ENCODE measurements at regions not wholly inside any gene's neighbourhood (a gene's known extent, or its start where the extent isn't known, plus 50 kb on each side); places are given as distances from the start of the nearest gene placed in this dataset.

DNA sequence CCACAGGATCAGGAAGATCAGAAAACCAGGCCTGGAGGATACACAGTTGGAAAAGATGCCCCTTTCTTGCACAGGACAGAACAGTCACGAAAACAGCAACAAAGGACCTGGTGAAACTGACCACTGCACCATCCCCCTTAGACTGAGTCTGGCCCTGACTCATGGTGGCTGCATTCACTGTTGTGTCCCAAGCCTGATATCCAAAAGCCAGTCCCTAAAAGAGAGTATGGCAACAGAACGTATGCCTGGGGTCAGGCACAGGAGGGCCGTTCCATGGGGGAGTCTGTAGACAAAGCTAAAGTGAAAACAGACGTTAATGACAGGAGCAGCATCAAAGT lies 301.1 kb upstream of the NBEA start:
- no peak overlapping the region for H3K4me3 ChIP-seq (ENCODE audit: low read length in 2 of 2)
- H3K36me3 ChIP-seq (ENCODE audit: control insufficient read depth in 2 of 2, insufficient read depth in 2 of 2, low read length in 2 of 2) = no peaks in the 10 kb centered on the region
- H3K9me3 ChIP-seq (ENCODE audit: control insufficient read depth in 2 of 2, low read length in 2 of 2) = no peaks in the 10 kb centered on the region
- H3K9ac ChIP-seq (ENCODE audit: low read depth in 1 of 2, low read length in 2 of 2) = no peak overlapping the region
- no peaks in the 10 kb centered on the region for H3K4me1 ChIP-seq (ENCODE audit: control insufficient read depth in 2 of 2, insufficient read depth in 2 of 2, low read length in 2 of 2)
- H3K27me3 ChIP-seq (ENCODE audit: control insufficient read depth in 2 of 2, insufficient read depth in 2 of 2, low read length in 2 of 2) = no peaks in the 10 kb centered on the region
- H3K27ac ChIP-seq (ENCODE audit: low read depth in 2 of 2, low read length in 2 of 2) = no peak overlapping the region

DNA sequence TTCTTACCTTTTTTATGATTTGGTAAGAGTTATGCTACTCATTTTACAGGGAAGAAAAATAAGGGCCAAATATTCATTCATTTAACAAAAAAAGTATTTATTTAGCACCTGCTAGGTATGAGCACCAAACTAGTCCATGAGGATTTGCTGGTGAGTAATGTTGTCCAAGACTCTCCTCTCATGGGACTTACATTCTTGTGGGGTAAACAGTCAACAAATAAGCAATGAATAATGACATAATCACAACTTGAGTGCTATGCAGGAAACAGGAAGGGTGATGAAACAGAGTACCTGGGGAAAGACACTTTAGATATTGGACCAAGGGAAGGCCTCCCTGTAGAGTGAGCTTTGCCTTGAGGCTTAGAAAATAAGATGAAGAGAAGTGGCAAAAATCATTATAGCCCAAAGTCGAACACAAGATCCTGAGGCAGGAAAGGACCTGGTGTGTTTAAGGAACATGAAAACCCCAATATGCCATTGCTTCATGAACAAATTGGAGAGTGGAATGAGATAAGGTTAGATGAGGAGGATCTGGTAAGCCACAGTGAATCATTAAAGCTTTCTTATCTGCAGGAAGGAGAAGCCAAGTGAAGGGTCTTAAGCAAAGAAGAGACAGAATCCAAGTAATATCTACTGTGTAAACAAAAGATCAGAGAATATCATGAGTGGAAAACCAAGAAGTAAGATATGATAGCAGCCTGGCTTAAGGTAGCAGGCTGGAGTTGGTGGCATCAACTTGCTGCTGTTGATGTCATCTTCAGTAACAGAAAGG lies 294.5 kb upstream of the NBEA start:
- Histone ChIP-seq H3K4me1 (ENCODE audit: control insufficient read depth in 2 of 2, insufficient read depth in 2 of 2, low read length in 2 of 2) (no peaks in the 10 kb centered on the region), H3K27me3 (ENCODE audit: control insufficient read depth in 2 of 2, insufficient read depth in 2 of 2, low read length in 2 of 2) (no peaks in the 10 kb centered on the region), H3K9ac (ENCODE audit: low read depth in 1 of 2, low read length in 2 of 2) (no peak overlapping the region), H3K9me3 (ENCODE audit: control insufficient read depth in 2 of 2, low read length in 2 of 2) (no peaks in the 10 kb centered on the region), H3K27ac (ENCODE audit: low read depth in 2 of 2, low read length in 2 of 2) (no peak overlapping the region), H3K36me3 (ENCODE audit: control insufficient read depth in 2 of 2, insufficient read depth in 2 of 2, low read length in 2 of 2) (no peaks in the 10 kb centered on the region), H3K4me3 (ENCODE audit: low read length in 2 of 2) (no peak overlapping the region)

DNA sequence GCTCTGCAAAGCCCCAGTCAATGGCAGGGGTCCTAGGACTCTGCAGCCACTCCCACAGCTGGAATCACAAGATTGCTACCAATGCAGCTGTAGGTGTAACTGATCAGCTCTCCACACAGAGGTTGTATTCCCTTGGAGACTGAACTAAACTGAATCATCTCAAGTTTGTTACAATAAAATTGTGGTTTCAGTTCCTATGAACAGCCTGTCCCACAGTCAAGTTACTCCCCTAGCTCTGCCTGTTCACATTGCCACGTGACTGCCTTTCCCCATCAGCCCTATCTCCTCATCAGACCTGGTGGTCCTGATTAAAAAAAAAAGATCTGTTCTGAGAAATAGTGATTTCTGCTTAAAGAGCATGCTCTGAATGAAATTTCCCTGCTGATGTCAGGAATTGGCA lies 287.9 kb upstream of the NBEA start:
- H3K27ac ChIP-seq (ENCODE audit: low read depth in 2 of 2, low read length in 2 of 2) = no peak overlapping the region
- no peak overlapping the region for H3K4me3 ChIP-seq (ENCODE audit: low read length in 2 of 2)
- H3K27me3 ChIP-seq (ENCODE audit: control insufficient read depth in 2 of 2, insufficient read depth in 2 of 2, low read length in 2 of 2) = no peaks in the 10 kb centered on the region
- no peaks in the 10 kb centered on the region for H3K4me1 ChIP-seq (ENCODE audit: control insufficient read depth in 2 of 2, insufficient read depth in 2 of 2, low read length in 2 of 2)
- H3K9ac ChIP-seq (ENCODE audit: low read depth in 1 of 2, low read length in 2 of 2) = no peak overlapping the region
- no peaks in the 10 kb centered on the region for H3K36me3 ChIP-seq (ENCODE audit: control insufficient read depth in 2 of 2, insufficient read depth in 2 of 2, low read length in 2 of 2)
- no peaks in the 10 kb centered on the region for H3K9me3 ChIP-seq (ENCODE audit: control insufficient read depth in 2 of 2, low read length in 2 of 2)

DNA sequence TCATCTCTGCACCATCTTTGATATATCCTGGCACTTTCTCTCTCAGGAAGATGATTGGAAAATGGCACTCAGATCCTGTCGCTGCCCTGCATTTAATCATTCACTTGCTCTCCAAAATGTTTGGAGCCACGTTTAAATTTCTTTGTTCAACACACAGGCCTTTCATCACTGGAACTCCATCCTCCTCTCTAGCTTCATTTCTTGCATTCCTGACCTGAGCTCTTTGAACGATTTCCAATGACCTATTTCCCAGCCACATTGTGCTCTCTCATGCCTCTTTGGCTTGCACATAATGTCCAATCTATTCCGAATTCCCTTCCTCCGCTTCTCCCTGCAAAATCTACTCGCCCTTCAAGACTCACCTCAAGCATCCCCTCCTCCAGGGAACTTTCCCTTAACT lies 287.4 kb upstream of the NBEA start:
- Histone ChIP-seq H3K4me3 (ENCODE audit: low read length in 2 of 2) (no peak overlapping the region), H3K36me3 (ENCODE audit: control insufficient read depth in 2 of 2, insufficient read depth in 2 of 2, low read length in 2 of 2) (no peaks in the 10 kb centered on the region), H3K9me3 (ENCODE audit: control insufficient read depth in 2 of 2, low read length in 2 of 2) (no peaks in the 10 kb centered on the region), H3K27ac (ENCODE audit: low read depth in 2 of 2, low read length in 2 of 2) (no peak overlapping the region), H3K9ac (ENCODE audit: low read depth in 1 of 2, low read length in 2 of 2) (no peak overlapping the region), H3K4me1 (ENCODE audit: control insufficient read depth in 2 of 2, insufficient read depth in 2 of 2, low read length in 2 of 2) (no peaks in the 10 kb centered on the region), H3K27me3 (ENCODE audit: control insufficient read depth in 2 of 2, insufficient read depth in 2 of 2, low read length in 2 of 2) (no peaks in the 10 kb centered on the region)

DNA sequence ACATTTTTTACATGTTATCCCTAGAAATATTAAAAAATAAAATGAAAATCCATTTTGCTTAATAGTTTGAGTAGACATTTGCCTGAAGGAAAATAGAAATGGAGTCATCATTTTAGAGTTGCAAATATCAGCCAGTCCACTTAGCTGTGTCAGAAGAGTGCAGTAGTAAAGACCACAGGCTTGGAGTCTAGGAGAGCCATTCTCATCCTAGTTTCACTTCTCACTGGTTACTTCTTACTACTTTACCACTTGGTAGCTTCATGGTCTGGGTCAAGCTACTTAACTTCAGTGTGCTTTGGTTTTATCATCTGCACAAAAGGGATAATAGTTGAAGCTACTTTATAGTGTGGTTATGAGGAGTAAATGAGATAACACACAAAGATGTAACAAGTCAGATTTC lies 286.5 kb upstream of the NBEA start:
- Histone ChIP-seq H3K36me3 (ENCODE audit: control insufficient read depth in 2 of 2, insufficient read depth in 2 of 2, low read length in 2 of 2) (no peaks in the 10 kb centered on the region), H3K27ac (ENCODE audit: low read depth in 2 of 2, low read length in 2 of 2) (no peak overlapping the region), H3K9ac (ENCODE audit: low read depth in 1 of 2, low read length in 2 of 2) (no peak overlapping the region), H3K4me1 (ENCODE audit: control insufficient read depth in 2 of 2, insufficient read depth in 2 of 2, low read length in 2 of 2) (no peaks in the 10 kb centered on the region), H3K27me3 (ENCODE audit: control insufficient read depth in 2 of 2, insufficient read depth in 2 of 2, low read length in 2 of 2) (no peaks in the 10 kb centered on the region), H3K9me3 (ENCODE audit: control insufficient read depth in 2 of 2, low read length in 2 of 2) (no peaks in the 10 kb centered on the region), H3K4me3 (ENCODE audit: low read length in 2 of 2) (no peak overlapping the region)

DNA sequence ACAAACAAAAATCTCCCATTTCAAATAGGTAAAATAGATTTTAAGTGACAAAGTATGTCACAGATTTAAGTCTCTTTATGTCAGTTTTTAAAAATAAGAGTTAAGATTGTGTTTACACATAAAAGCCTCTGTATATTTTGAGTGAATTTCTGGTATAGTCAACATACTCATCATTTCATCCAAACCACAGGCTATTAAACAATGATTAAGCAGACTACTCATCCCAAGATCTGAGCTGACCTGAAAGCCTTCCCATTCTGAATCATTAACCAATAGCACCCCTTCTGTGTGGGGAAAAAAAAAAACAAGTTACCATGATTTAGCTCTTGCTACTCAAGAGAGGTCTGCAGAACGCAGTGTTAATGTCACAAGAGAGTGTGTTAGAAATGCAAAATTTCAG lies 284.4 kb upstream of the NBEA start:
- no peak overlapping the region for H3K27ac ChIP-seq (ENCODE audit: low read depth in 2 of 2, low read length in 2 of 2)
- H3K36me3 ChIP-seq (ENCODE audit: control insufficient read depth in 2 of 2, insufficient read depth in 2 of 2, low read length in 2 of 2) = no peaks in the 10 kb centered on the region
- no peaks in the 10 kb centered on the region for H3K4me1 ChIP-seq (ENCODE audit: control insufficient read depth in 2 of 2, insufficient read depth in 2 of 2, low read length in 2 of 2)
- no peak overlapping the region for H3K4me3 ChIP-seq (ENCODE audit: low read length in 2 of 2)
- H3K9ac ChIP-seq (ENCODE audit: low read depth in 1 of 2, low read length in 2 of 2) = no peak overlapping the region
- no peaks in the 10 kb centered on the region for H3K27me3 ChIP-seq (ENCODE audit: control insufficient read depth in 2 of 2, insufficient read depth in 2 of 2, low read length in 2 of 2)
- no peaks in the 10 kb centered on the region for H3K9me3 ChIP-seq (ENCODE audit: control insufficient read depth in 2 of 2, low read length in 2 of 2)

DNA sequence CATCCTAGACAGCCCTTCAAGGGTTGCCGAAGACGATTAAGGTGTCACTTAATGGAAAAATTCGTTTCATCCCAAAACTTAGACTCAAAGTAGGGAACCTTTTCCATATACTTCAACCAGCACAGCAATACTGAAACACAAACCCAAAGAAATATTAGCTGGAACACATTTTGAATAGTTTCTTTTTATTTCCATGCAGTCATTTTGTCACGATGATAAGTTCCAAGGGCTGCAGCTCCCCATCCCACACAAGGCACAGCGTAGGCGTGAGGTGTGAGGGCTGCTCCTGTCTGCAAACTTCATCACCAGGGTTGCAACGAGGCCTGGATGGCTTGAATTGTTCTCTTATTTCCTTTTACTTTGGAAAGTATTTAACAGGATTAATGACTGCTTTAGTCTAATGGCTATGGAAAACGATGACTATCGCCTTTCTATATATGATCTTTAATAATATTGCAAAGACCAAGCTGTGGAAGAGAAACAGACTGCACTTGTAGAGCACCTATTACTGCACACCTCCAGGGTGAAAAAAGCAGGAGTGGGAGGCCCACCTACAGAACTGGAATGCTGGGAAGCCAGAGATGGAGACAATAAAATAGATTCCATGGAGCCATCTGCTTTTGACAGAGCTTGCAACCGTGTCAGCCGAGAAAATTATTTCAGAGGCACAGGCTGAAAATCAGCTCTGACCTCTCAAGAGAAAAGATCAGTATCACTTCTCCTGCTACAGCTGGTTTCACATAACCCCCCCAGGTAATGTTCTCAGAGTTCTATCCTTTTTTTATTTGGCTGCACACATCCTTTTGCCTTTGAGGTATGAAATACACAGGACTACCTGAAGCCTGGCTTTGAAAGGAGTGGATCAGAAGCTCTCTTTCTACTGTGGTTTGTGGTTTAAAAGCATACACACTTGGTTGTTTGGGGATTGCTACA lies 274.5 kb upstream of the NBEA start:
- no peaks in the 10 kb centered on the region for H3K9me3 ChIP-seq (ENCODE audit: control insufficient read depth in 2 of 2, low read length in 2 of 2)
- no peak overlapping the region for H3K27ac ChIP-seq (ENCODE audit: low read depth in 2 of 2, low read length in 2 of 2)
- H3K36me3 ChIP-seq (ENCODE audit: control insufficient read depth in 2 of 2, insufficient read depth in 2 of 2, low read length in 2 of 2) = no peaks in the 10 kb centered on the region
- no peak overlapping the region for H3K9ac ChIP-seq (ENCODE audit: low read depth in 1 of 2, low read length in 2 of 2)
- no peaks in the 10 kb centered on the region for H3K4me1 ChIP-seq (ENCODE audit: control insufficient read depth in 2 of 2, insufficient read depth in 2 of 2, low read length in 2 of 2)
- no peaks in the 10 kb centered on the region for H3K27me3 ChIP-seq (ENCODE audit: control insufficient read depth in 2 of 2, insufficient read depth in 2 of 2, low read length in 2 of 2)
- no peak overlapping the region for H3K4me3 ChIP-seq (ENCODE audit: low read length in 2 of 2)

DNA sequence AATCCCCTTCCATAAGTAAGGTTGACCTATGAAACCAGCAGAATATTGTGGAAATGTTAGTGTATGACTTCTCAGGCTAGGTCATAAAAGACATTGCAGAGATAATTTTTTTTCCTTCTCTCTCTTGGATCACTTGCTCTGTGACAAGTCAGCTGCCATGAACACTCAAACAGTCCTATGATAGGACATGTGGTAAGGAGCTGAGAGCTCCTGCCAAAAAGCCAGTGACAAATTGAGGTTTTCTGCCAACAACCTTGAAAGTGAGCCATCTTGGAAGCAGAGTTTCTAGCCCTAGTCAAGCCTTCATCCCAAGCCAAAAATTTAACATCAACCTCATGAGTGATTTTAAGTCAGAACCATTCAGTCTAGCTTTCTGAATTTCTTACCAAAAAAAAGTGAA lies 270.9 kb upstream of the NBEA start:
- H3K36me3 ChIP-seq (ENCODE audit: control insufficient read depth in 2 of 2, insufficient read depth in 2 of 2, low read length in 2 of 2) = no peaks in the 10 kb centered on the region
- no peaks in the 10 kb centered on the region for H3K9me3 ChIP-seq (ENCODE audit: control insufficient read depth in 2 of 2, low read length in 2 of 2)
- H3K4me3 ChIP-seq (ENCODE audit: low read length in 2 of 2) = no peak overlapping the region
- no peaks in the 10 kb centered on the region for H3K4me1 ChIP-seq (ENCODE audit: control insufficient read depth in 2 of 2, insufficient read depth in 2 of 2, low read length in 2 of 2)
- H3K27me3 ChIP-seq (ENCODE audit: control insufficient read depth in 2 of 2, insufficient read depth in 2 of 2, low read length in 2 of 2) = no peaks in the 10 kb centered on the region
- no peak overlapping the region for H3K9ac ChIP-seq (ENCODE audit: low read depth in 1 of 2, low read length in 2 of 2)
- H3K27ac ChIP-seq (ENCODE audit: low read depth in 2 of 2, low read length in 2 of 2) = no peak overlapping the region

DNA sequence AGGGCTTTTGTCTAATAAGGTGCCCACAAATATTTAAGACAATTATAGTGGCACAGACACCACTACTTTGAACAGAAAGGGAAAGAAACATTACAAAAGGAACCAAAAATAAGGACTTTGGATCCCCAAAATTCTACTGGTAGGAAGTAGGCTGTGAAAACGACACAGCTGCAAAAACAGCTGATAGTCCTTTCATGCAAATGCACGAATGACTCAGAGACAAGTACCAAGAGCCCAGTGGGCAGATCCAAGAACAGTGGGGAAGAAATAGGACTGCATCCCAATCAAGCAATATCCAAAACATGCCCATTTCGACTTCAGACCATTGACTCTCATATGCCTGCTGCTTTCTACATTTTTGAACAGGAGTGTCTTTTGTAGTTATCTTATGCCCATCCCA lies 269.4 kb upstream of the NBEA start:
- Histone ChIP-seq H3K27ac (ENCODE audit: low read depth in 2 of 2, low read length in 2 of 2) (no peak overlapping the region), H3K4me1 (ENCODE audit: control insufficient read depth in 2 of 2, insufficient read depth in 2 of 2, low read length in 2 of 2) (no peaks in the 10 kb centered on the region), H3K4me3 (ENCODE audit: low read length in 2 of 2) (no peak overlapping the region), H3K27me3 (ENCODE audit: control insufficient read depth in 2 of 2, insufficient read depth in 2 of 2, low read length in 2 of 2) (no peaks in the 10 kb centered on the region), H3K9ac (ENCODE audit: low read depth in 1 of 2, low read length in 2 of 2) (no peak overlapping the region), H3K36me3 (ENCODE audit: control insufficient read depth in 2 of 2, insufficient read depth in 2 of 2, low read length in 2 of 2) (no peaks in the 10 kb centered on the region), H3K9me3 (ENCODE audit: control insufficient read depth in 2 of 2, low read length in 2 of 2) (no peaks in the 10 kb centered on the region)

DNA sequence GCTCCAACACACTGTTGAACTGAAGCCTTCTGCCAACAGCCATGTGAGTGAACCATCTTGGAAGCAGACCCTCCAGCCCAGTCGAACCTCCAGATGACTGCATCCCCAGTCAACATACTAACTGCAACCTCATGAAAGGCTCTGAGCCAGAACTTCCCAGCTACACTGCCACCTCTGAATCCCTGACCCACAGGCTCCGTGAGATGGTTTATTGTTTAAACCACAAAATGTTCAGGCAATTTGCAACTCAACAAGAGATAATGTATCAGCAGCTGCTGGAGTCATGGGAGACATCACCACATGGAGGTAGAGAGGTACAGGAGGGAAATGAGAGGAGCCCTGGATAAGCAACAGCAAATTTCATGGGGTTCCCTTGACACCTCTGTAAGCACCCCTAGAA lies 266.4 kb upstream of the NBEA start:
- Histone ChIP-seq H3K27ac (ENCODE audit: low read depth in 2 of 2, low read length in 2 of 2) (no peak overlapping the region), H3K9ac (ENCODE audit: low read depth in 1 of 2, low read length in 2 of 2) (no peak overlapping the region), H3K36me3 (ENCODE audit: control insufficient read depth in 2 of 2, insufficient read depth in 2 of 2, low read length in 2 of 2) (no peaks in the 10 kb centered on the region), H3K27me3 (ENCODE audit: control insufficient read depth in 2 of 2, insufficient read depth in 2 of 2, low read length in 2 of 2) (no peaks in the 10 kb centered on the region), H3K9me3 (ENCODE audit: control insufficient read depth in 2 of 2, low read length in 2 of 2) (no peaks in the 10 kb centered on the region), H3K4me3 (ENCODE audit: low read length in 2 of 2) (no peak overlapping the region), H3K4me1 (ENCODE audit: control insufficient read depth in 2 of 2, insufficient read depth in 2 of 2, low read length in 2 of 2) (no peaks in the 10 kb centered on the region)

Measured in mucosa of rectum (tissue), 2 donors.